IMR-90 (cell line): ENCODE measurements at regions not wholly inside any gene's neighbourhood (a gene's known extent, or its start where the extent isn't known, plus 50 kb on each side); places are given as distances from the start of the nearest gene placed in this dataset.

ENCODE experiments used
- ATAC-seq: fragments of 200-7000 bp; cut with Tn5 transposase; 2 replicates; pipeline ENCODE4 v1.9.1; 2020; ENCODE audit warnings: low read depth, mild to moderate bottlenecking, moderate library complexity
- BruUV-seq: library from RNA; stranded (reverse); fragments of 400-500 nt; replicated peaks from 2 replicates; lab custom pipeline; 2021; lab: Mats Ljungman, UMichigan
- CTCF ChIA-PET: fragments of 300-600 bp; formaldehyde crosslinking; extraction: SDS; loops from one replicate; lab custom pipeline; 2021; ENCODE audit warnings: antibody characterized with exemption; lab: Yijun Ruan, JAX
- POLR2A ChIA-PET: fragments of 300-600 bp; sonication (Branson Sonifier 250); formaldehyde crosslinking; loops from one replicate; lab custom pipeline; 2022; ENCODE audit warnings: antibody characterized with exemption; ENCODE audit not compliant: unreplicated experiment; lab: Charles Lee
- DNase-seq: peaks from one replicate; pipeline ENCODE4 v3.0.0; 2013
- H2AFZ ChIP-seq: replicated peaks from 2 replicates; pipeline ENCODE3; 2013; ENCODE audit warnings: low read length, mild to moderate bottlenecking; ENCODE audit not compliant: poor library complexity
- H2AK5ac ChIP-seq: 2 replicates; pipeline ENCODE4 v1.6.1; 2013; ENCODE audit warnings: low read depth, low read length, inconsistent platforms
- H2AK9ac ChIP-seq: replicated peaks from 2 replicates; pipeline ENCODE3; 2013; ENCODE audit warnings: mild to moderate bottlenecking, low read depth, low read length, moderate library complexity; ENCODE audit not compliant: poor library complexity
- H2BK120ac ChIP-seq: 2 replicates; pipeline ENCODE4 v1.6.1; 2013; ENCODE audit warnings: low read depth, low read length, inconsistent platforms
- H2BK15ac ChIP-seq: 3 replicates; pipeline ENCODE4 v1.6.1; 2013; ENCODE audit warnings: low read depth, low read length, inconsistent platforms
- H2BK20ac ChIP-seq: 2 replicates; pipeline ENCODE4 v1.6.1; 2013; ENCODE audit warnings: low read depth, mild to moderate bottlenecking, inconsistent platforms, low read length, moderate library complexity
- H2BK5ac ChIP-seq: 2 replicates; pipeline ENCODE4 v1.6.1; 2013; ENCODE audit warnings: mild to moderate bottlenecking, low read depth, low read length, inconsistent platforms; ENCODE audit not compliant: poor library complexity, severe bottlenecking
- H3K14ac ChIP-seq: replicated peaks from 2 replicates; pipeline ENCODE4 v1.6.1; 2013; ENCODE audit warnings: low read depth, low read length, inconsistent platforms
- H3K18ac ChIP-seq: 2 replicates; pipeline ENCODE4 v1.6.1; 2013; ENCODE audit warnings: low read depth, low read length, control low read depth
- H3K23ac ChIP-seq: 2 replicates; pipeline ENCODE4 v1.6.1; 2013; ENCODE audit warnings: low read depth, low read length, inconsistent platforms
- H3K27ac ChIP-seq: 2 replicates; pipeline ENCODE4 v1.5.1; 2013; ENCODE audit warnings: mild to moderate bottlenecking, control low read depth, low read length; ENCODE audit not compliant: insufficient read depth
- H3K27me3 ChIP-seq: 2 replicates; pipeline ENCODE4 v1.6.1; 2013; ENCODE audit warnings: low read length; ENCODE audit not compliant: control insufficient read depth, insufficient read depth
- H3K36me3 ChIP-seq: 2 replicates; pipeline ENCODE4 v1.6.1; 2013; ENCODE audit warnings: low read length, mixed read lengths; ENCODE audit not compliant: control insufficient read depth, insufficient read depth
- H3K4ac ChIP-seq: 2 replicates; pipeline ENCODE4 v1.6.1; 2013; ENCODE audit warnings: low read depth, low read length, inconsistent platforms
- H3K4me1 ChIP-seq: 2 replicates; pipeline ENCODE4 v1.6.1; 2013; ENCODE audit warnings: low read length, mixed read lengths; ENCODE audit not compliant: control insufficient read depth, insufficient read depth
- H3K4me2 ChIP-seq: 2 replicates; pipeline ENCODE4 v1.6.1; 2013; ENCODE audit warnings: low read depth, mild to moderate bottlenecking, control low read depth, low read length, moderate library complexity
- H3K4me3 ChIP-seq: 2 replicates; pipeline ENCODE4 v1.5.1; 2013; ENCODE audit warnings: low read depth, mild to moderate bottlenecking, control low read depth, low read length, moderate library complexity; ENCODE audit not compliant: insufficient read depth
- H3K56ac ChIP-seq: 2 replicates; pipeline ENCODE4 v1.6.1; 2013; ENCODE audit warnings: low read length, inconsistent platforms; ENCODE audit not compliant: insufficient read depth; ENCODE audit errors: extremely low read depth
- H3K79me1 ChIP-seq, 2 experiments: 2 replicates each; pipeline ENCODE4 v1.6.1; 2013; ENCODE audit warnings: low read length in 2 of 2, inconsistent platforms in 1 of 2, low read depth in 1 of 2
- H3K9ac ChIP-seq: 2 replicates; pipeline ENCODE4 v1.6.1; 2013; ENCODE audit warnings: low read depth, low read length, control low read depth
- H3K9me1 ChIP-seq: 2 replicates; pipeline ENCODE4 v1.6.1; 2013; ENCODE audit warnings: low read length, inconsistent platforms; ENCODE audit not compliant: insufficient read depth
- H3K9me3 ChIP-seq: 2 replicates; pipeline ENCODE4 v1.6.1; 2013; ENCODE audit warnings: low read length; ENCODE audit not compliant: control insufficient read depth, insufficient read depth
- H4K20me1 ChIP-seq: 2 replicates; pipeline ENCODE4 v1.6.1; 2013; ENCODE audit warnings: low read length, inconsistent platforms; ENCODE audit not compliant: insufficient read depth
- H4K5ac ChIP-seq: 2 replicates; pipeline ENCODE4 v1.6.1; 2013; ENCODE audit warnings: mild to moderate bottlenecking, low read depth, low read length, control low read depth
- H4K8ac ChIP-seq, 2 experiments: 2 replicates each; pipeline ENCODE4 v1.6.1; 2013; ENCODE audit warnings: low read depth in 2 of 2, low read length in 2 of 2, control low read depth in 1 of 2, inconsistent platforms in 1 of 2
- H4K91ac ChIP-seq: 2 replicates; pipeline ENCODE4 v1.6.1; 2013; ENCODE audit warnings: low read depth, low read length, inconsistent platforms; ENCODE audit not compliant: insufficient read depth
- BHLHE40 ChIP-seq: fragments of 150-350 bp; IDR thresholded peaks from 2 replicates; pipeline ENCODE4 v1.6.1; 2016; ENCODE audit warnings: mild to moderate bottlenecking, low read depth, low read length
- CEBPB ChIP-seq: IDR thresholded peaks from 2 replicates; pipeline ENCODE4 v1.6.1; 2012; ENCODE audit warnings: low read depth, low read length, improper control_type of control experiment
- CHD1 ChIP-seq: IDR thresholded peaks from 2 replicates; pipeline ENCODE4 v1.6.1; 2012; ENCODE audit warnings: low read depth, low read length, improper control_type of control experiment
- FOS ChIP-seq: fragments of 150-350 bp; IDR thresholded peaks from 2 replicates; pipeline ENCODE4 v1.6.1; 2016; ENCODE audit warnings: low read depth, low read length
- MAFK ChIP-seq: IDR thresholded peaks from 2 replicates; pipeline ENCODE4 v1.6.1; 2012; ENCODE audit warnings: low read depth, low read length, improper control_type of control experiment
- MAZ ChIP-seq: IDR thresholded peaks from 2 replicates; pipeline ENCODE4 v1.6.1; 2012; ENCODE audit warnings: low read depth, mild to moderate bottlenecking, low read length, improper control_type of control experiment, moderate library complexity, borderline replicate concordance
- MXI1 ChIP-seq: IDR thresholded peaks from 2 replicates; pipeline ENCODE4 v1.6.1; 2012; ENCODE audit warnings: low read depth, mild to moderate bottlenecking, low read length, moderate library complexity, borderline replicate concordance
- NFE2L2 ChIP-seq: fragments of 150-350 bp; IDR thresholded peaks from 2 replicates; pipeline ENCODE4 v1.6.1; 2016; ENCODE audit warnings: low read depth, mild to moderate bottlenecking, low read length
- POLR2A ChIP-seq: IDR thresholded peaks from 2 replicates; pipeline ENCODE4 v1.6.1; 2012; ENCODE audit warnings: mild to moderate bottlenecking, low read depth, low read length
- RAD21 ChIP-seq: IDR thresholded peaks from 2 replicates; pipeline ENCODE4 v1.6.1; 2012; ENCODE audit warnings: low read length, improper control_type of control experiment
- RCOR1 ChIP-seq: IDR thresholded peaks from 2 replicates; pipeline ENCODE4 v1.6.1; 2012; ENCODE audit warnings: mild to moderate bottlenecking, low read length, improper control_type of control experiment; ENCODE audit not compliant: insufficient replicate concordance
- RFX5 ChIP-seq: IDR thresholded peaks from 2 replicates; pipeline ENCODE4 v1.8.0; 2012; ENCODE audit warnings: low read depth, mild to moderate bottlenecking, low read length, moderate library complexity
- SMC3 ChIP-seq: fragments of 150-350 bp; IDR thresholded peaks from 2 replicates; pipeline ENCODE4 v1.6.1; 2016; ENCODE audit warnings: low read depth, mild to moderate bottlenecking, antibody characterized with exemption, low read length, moderate library complexity
- WGBS, 2 experiments: methylation state at CpG; one replicate each; pipeline versions ENCODE4 v1.1.5 to v1.1.7; 2013; ENCODE audit warnings: missing lambda C conversion rate in 2 of 2; ENCODE audit not compliant: insufficient read length in 1 of 2; ENCODE audit errors: extremely low coverage in 2 of 2; 5-methylcytosine and 5-hydroxymethylcytosine counted together
- dilution Hi-C: fragments of 300-500 bp; cut with HindIII; formaldehyde crosslinking; loops from one replicate; pipeline ENCODE4 v1.14.3; 2018; ENCODE audit warnings: low sequenced_read_pairs; ENCODE audit not compliant: unreplicated experiment
- in situ Hi-C: fragments of 300-500 bp; cut with MboI; formaldehyde crosslinking; loops from 3 replicates; pipeline ENCODE4 v1.14.3; 2019; ENCODE audit warnings: low sequenced_read_pairs, inconsistent platforms, mixed read lengths
- intact Hi-C: fragments of 100-400 bp; cut with micrococcal nuclease; formaldehyde crosslinking; loops from 2 replicates; pipeline ENCODE4 v1.10.0; 2022
- TF ChIP-seq, protein P1 (sequence below): conservative IDR thresholded peaks from 2 replicates; pipeline ENCODE4 v1.5.1; 2012; ENCODE audit warnings: mild to moderate bottlenecking, low read depth, low read length, improper control_type of control experiment
- TF ChIP-seq, protein P2 (sequence below): fragments of 150-350 bp; IDR thresholded peaks from 2 replicates; pipeline ENCODE4 v1.6.1; 2017; ENCODE audit warnings: mild to moderate bottlenecking, antibody characterized with exemption, low read length, low read depth
- TF ChIP-seq, protein P3 (sequence below): fragments of 150-350 bp; IDR thresholded peaks from 2 replicates; pipeline ENCODE4 v1.6.1; 2016; ENCODE audit warnings: low read depth, mild to moderate bottlenecking, low read length, moderate library complexity, borderline replicate concordance

- no peak overlapping the region for H3K4me3 ChIP-seq
- ChIA-PET POLR2A (no interaction called here), CTCF (no interaction called here)
- H3K27ac ChIP-seq: no peak overlapping the region
- H3K79me1 ChIP-seq: no peaks in the 10 kb centered on the region
- no peak overlapping the region for H3K18ac ChIP-seq
- H2BK120ac ChIP-seq: no peak overlapping the region
- no peak overlapping the region for H3K23ac ChIP-seq
- intact Hi-C loops (loop anchor here (10.0 kb wide), 2 partner anchors 127 to 537 kb away; partner anchors contain the start of gene RCL1), in situ Hi-C loops (loop anchor here (10.0 kb wide), 2 partner anchors 63 to 157 kb away; partner anchors contain the start of gene JAK2), dilution Hi-C loops (no loop called here)
- H3K9me1 ChIP-seq: no peaks in the 10 kb centered on the region
- no peak overlapping the region for H3K4ac ChIP-seq
- no peak overlapping the region for H3K4me2 ChIP-seq
- H2AFZ ChIP-seq: no peak overlapping the region
- no peaks in the 10 kb centered on the region for H3K4me1 ChIP-seq
- peaks cover 9% of the 10 kb centered on the region for H3K9me3 ChIP-seq
- no peak overlapping the region for H3K9ac ChIP-seq
- no peak overlapping the region for H2BK20ac ChIP-seq
- H2AK9ac ChIP-seq: no peak overlapping the region
- no peaks in the 10 kb centered on the region for H3K27me3 ChIP-seq
- no peak for ATAC-seq
- no peak overlapping the region for H2BK5ac ChIP-seq
- H3K14ac ChIP-seq: no peak overlapping the region
- DNase-seq: no peak
- H3K36me3 ChIP-seq: no peaks in the 10 kb centered on the region
- TF ChIP-seq BHLHE40 (no peak), MAZ (no peak), POLR2A (no peak), RAD21 (no peak), MXI1 (no peak), SMC3 (no peak), NFE2L2 (no peak), FOS (no peak), RCOR1 (no peak), RFX5 (no peak), CHD1 (no peak), CEBPB (no peak), MAFK (no peak)
- TF ChIP-seq, protein P1, sequence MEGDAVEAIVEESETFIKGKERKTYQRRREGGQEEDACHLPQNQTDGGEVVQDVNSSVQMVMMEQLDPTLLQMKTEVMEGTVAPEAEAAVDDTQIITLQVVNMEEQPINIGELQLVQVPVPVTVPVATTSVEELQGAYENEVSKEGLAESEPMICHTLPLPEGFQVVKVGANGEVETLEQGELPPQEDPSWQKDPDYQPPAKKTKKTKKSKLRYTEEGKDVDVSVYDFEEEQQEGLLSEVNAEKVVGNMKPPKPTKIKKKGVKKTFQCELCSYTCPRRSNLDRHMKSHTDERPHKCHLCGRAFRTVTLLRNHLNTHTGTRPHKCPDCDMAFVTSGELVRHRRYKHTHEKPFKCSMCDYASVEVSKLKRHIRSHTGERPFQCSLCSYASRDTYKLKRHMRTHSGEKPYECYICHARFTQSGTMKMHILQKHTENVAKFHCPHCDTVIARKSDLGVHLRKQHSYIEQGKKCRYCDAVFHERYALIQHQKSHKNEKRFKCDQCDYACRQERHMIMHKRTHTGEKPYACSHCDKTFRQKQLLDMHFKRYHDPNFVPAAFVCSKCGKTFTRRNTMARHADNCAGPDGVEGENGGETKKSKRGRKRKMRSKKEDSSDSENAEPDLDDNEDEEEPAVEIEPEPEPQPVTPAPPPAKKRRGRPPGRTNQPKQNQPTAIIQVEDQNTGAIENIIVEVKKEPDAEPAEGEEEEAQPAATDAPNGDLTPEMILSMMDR: no peak
- TF ChIP-seq, protein P2, sequence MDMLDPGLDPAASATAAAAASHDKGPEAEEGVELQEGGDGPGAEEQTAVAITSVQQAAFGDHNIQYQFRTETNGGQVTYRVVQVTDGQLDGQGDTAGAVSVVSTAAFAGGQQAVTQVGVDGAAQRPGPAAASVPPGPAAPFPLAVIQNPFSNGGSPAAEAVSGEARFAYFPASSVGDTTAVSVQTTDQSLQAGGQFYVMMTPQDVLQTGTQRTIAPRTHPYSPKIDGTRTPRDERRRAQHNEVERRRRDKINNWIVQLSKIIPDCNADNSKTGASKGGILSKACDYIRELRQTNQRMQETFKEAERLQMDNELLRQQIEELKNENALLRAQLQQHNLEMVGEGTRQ: no peak
- TF ChIP-seq, protein P3, sequence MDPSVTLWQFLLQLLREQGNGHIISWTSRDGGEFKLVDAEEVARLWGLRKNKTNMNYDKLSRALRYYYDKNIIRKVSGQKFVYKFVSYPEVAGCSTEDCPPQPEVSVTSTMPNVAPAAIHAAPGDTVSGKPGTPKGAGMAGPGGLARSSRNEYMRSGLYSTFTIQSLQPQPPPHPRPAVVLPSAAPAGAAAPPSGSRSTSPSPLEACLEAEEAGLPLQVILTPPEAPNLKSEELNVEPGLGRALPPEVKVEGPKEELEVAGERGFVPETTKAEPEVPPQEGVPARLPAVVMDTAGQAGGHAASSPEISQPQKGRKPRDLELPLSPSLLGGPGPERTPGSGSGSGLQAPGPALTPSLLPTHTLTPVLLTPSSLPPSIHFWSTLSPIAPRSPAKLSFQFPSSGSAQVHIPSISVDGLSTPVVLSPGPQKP: no peak
- no peak overlapping the region for H2BK15ac ChIP-seq
- no peak overlapping the region for H2AK5ac ChIP-seq
- no peak overlapping the region for H4K5ac ChIP-seq
- H4K91ac ChIP-seq: no peak overlapping the region
- H4K8ac ChIP-seq: no peak overlapping the region
- no peak overlapping the region for H3K56ac ChIP-seq
- no TSS peak for BruUV-seq
- no peaks in the 10 kb centered on the region for H4K20me1 ChIP-seq
- no CpG with 5 or more reads among the region's 1 CpG for WGBS, 2 experiments
Observed at GRCh38 chr9:4921449-4921848, 63.6 kb upstream of the JAK2 start.
